Naive B cell (primary cell): ENCODE measurements at regions not wholly inside any gene's neighbourhood (a gene's known extent, or its start where the extent isn't known, plus 50 kb on each side); places are given as distances from the start of the nearest gene placed in this dataset.

Source experiments
- ATAC-seq, 2 donors: fragments of 150-1000 bp; cut with Tn5 transposase; 2 replicates each; pipeline ENCODE4 v1.10.0; 2021; ENCODE audit warnings: low read depth in 2 of 2, mild to moderate bottlenecking in 2 of 2, moderate library complexity in 2 of 2
- DNase-seq: peaks from one replicate; pipeline ENCODE4 v3.0.0; 2022
- H3K27ac Mint-ChIP-seq, 6 donors: one replicate each; pipeline ENCODE4 v1.8.0; 2020 to 2022; ENCODE audit warnings: mild to moderate bottlenecking in 6 of 6, mixed read lengths in 6 of 6, moderate library complexity in 5 of 6, inconsistent platforms in 2 of 6
- H3K27me3 Mint-ChIP-seq, 3 donors: one replicate each; pipeline ENCODE4 v1.8.0; 2021 to 2022; ENCODE audit warnings: mixed read lengths in 3 of 3, mild to moderate bottlenecking in 1 of 3
- H3K36me3 Mint-ChIP-seq, 2 donors: one replicate each; pipeline ENCODE4 v1.8.0; 2020 to 2022; ENCODE audit warnings: mixed read lengths in 2 of 2, inconsistent platforms in 1 of 2, mild to moderate bottlenecking in 1 of 2
- H3K4me1 Mint-ChIP-seq, 3 donors: one replicate each; pipeline ENCODE4 v1.8.0; 2020 to 2022; ENCODE audit warnings: mixed read lengths in 3 of 3, inconsistent platforms in 1 of 3, mild to moderate bottlenecking in 1 of 3, moderate library complexity in 1 of 3
- H3K4me3 Mint-ChIP-seq, 8 donors: one replicate each; pipeline ENCODE4 v1.8.0; 2020 to 2022; ENCODE audit warnings: mild to moderate bottlenecking in 8 of 8, mixed read lengths in 8 of 8, moderate library complexity in 8 of 8, inconsistent platforms in 2 of 8
- H3K9me3 Mint-ChIP-seq, 7 donors: one replicate each; pipeline ENCODE4 v1.8.0; 2020 to 2022; ENCODE audit warnings: mixed read lengths in 7 of 7, mild to moderate bottlenecking in 5 of 7, inconsistent platforms in 2 of 7, moderate library complexity in 1 of 7

- Mint-ChIP-seq H3K36me3 (no peaks in the 10 kb centered on the region), H3K27ac (peak overlapping the region in 1 of 6 donors; percentile 35), H3K27me3 (no peaks in the 10 kb centered on the region), H3K4me3 (no peak overlapping the region), H3K4me1 (no peaks in the 10 kb centered on the region), H3K9me3 (peaks cover 0 to 10% (median 4%) of the 10 kb centered on the region in 7 donors)
- DNase-seq (no peak), ATAC-seq (no peak)
Observed at GRCh38 chr2:147569426-147569825, 275.4 kb upstream of the ACVR2A start.

GRCh38 chr2:147568109-147568508 lies 276.7 kb upstream of the ACVR2A start:
- Mint-ChIP-seq H3K27ac (no peak overlapping the region), H3K4me3 (no peak overlapping the region), H3K36me3 (no peaks in the 10 kb centered on the region), H3K9me3 (peaks cover 0 to 12% (median 7%) of the 10 kb centered on the region in 7 donors), H3K4me1 (no peaks in the 10 kb centered on the region), H3K27me3 (no peaks in the 10 kb centered on the region)
- ATAC-seq (no peak), DNase-seq (no peak)

DNA sequence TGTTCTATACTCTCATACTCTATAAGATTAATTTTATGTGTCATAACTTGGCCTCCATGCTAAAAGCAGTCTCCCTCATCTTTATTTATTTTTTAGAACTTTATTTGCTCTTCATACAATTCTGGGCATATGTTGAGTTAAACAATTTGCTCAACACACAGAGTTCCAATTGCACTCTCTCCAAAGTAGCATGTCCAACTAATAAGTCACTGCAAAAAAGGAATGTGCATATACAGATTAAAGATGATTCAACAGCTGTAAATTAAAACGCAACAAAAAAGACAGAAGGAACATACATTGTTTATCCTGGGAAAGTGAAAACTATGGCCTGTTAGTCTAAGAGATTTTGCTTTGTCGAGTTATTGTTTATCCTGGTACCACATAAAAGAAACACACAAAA lies 277.7 kb upstream of the ACVR2A start:
- no peak overlapping the region for H3K27ac Mint-ChIP-seq
- no peaks in the 10 kb centered on the region for H3K36me3 Mint-ChIP-seq
- no peaks in the 10 kb centered on the region for H3K4me1 Mint-ChIP-seq
- H3K27me3 Mint-ChIP-seq = no peaks in the 10 kb centered on the region
- no peak for ATAC-seq
- no peak for DNase-seq
- H3K4me3 Mint-ChIP-seq = no peak overlapping the region
- peaks cover 0 to 12% (median 7%) of the 10 kb centered on the region in 7 donors for H3K9me3 Mint-ChIP-seq

- no peak for DNase-seq
- H3K4me3 Mint-ChIP-seq = no peak overlapping the region
- peaks cover 0 to 7% (median 0%) of the 10 kb centered on the region in 7 donors for H3K9me3 Mint-ChIP-seq
- H3K27ac Mint-ChIP-seq = no peak overlapping the region
- H3K36me3 Mint-ChIP-seq = no peaks in the 10 kb centered on the region
- no peak for ATAC-seq
- peaks cover 0 to 4% (median 0%) of the 10 kb centered on the region in 3 donors for H3K27me3 Mint-ChIP-seq
- H3K4me1 Mint-ChIP-seq = no peaks in the 10 kb centered on the region
Observed at GRCh38 chr2:147560810-147561535, 283.9 kb upstream of the ACVR2A start.

DNA sequence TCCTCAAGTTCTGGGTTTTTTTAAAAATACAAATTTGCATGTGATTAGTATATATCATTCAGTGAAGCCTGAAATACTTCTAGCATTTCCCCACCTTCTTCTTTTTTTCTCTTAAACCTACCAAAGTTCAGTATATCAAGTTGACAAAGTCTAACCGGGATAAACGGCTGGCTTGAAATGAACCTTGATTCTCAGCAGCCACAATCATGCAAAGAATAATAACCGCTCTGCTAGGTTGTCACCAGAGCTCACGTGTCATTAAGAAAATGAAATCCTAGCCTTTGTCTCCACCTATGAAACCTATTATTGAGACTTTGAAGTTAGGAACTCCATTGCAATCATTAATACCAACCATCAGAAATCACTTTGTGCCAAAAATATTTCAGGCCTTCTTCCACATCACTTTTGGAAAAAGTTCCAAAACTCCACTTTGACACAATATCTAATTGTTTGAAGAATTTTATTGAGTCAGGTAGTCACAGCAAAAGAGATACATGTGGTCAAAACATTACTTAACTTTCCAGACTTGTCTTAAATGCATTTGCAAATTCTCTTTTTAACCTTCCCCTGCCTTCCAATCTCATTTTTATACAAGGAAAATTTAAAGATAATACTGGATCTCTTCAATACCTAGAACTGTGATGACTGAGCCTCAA lies 285.6 kb upstream of the ACVR2A start:
- Mint-ChIP-seq H3K4me3 (no peak overlapping the region), H3K36me3 (no peaks in the 10 kb centered on the region), H3K27me3 (peaks cover 0 to 4% (median 0%) of the 10 kb centered on the region in 3 donors), H3K27ac (no peak overlapping the region), H3K4me1 (no peaks in the 10 kb centered on the region), H3K9me3 (peaks cover 0 to under 1% (median 0%) of the 10 kb centered on the region in 7 donors)
- no peak for DNase-seq
- ATAC-seq = no peak

DNA sequence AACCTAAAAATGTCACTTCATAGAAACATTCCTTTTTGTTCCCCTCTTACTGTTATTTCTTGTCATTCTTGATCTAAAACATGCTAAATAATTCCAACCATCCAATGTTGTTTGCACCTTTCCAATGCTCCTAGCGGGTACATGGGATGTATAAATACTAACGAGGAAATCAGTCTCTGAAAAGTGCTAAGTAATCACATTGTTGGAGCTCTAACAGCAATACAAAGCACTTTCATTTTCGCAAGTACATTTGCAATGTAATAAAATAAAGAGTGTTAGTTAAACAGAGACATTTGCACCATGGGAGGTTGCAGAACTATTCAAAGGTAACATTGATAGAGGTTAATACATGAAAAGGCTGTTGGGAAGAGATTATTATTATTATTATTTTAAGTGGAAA lies 286.2 kb upstream of the ACVR2A start:
- peaks cover 0 to 4% (median 0%) of the 10 kb centered on the region in 3 donors for H3K27me3 Mint-ChIP-seq
- H3K4me3 Mint-ChIP-seq = no peak overlapping the region
- no peak for DNase-seq
- no peak overlapping the region for H3K27ac Mint-ChIP-seq
- peaks cover 0 to 2% (median 0%) of the 10 kb centered on the region in 7 donors for H3K9me3 Mint-ChIP-seq
- H3K4me1 Mint-ChIP-seq = no peaks in the 10 kb centered on the region
- no peak for ATAC-seq
- H3K36me3 Mint-ChIP-seq = no peaks in the 10 kb centered on the region

GRCh38 chr2:147554521-147555107 lies 290.2 kb upstream of the ACVR2A start:
- ATAC-seq (no peak), DNase-seq (no peak)
- H3K4me1 Mint-ChIP-seq = no peaks in the 10 kb centered on the region
- no peaks in the 10 kb centered on the region for H3K36me3 Mint-ChIP-seq
- H3K27ac Mint-ChIP-seq = no peak overlapping the region
- H3K9me3 Mint-ChIP-seq = peaks cover 0 to 4% (median 0%) of the 10 kb centered on the region in 7 donors
- no peak overlapping the region for H3K4me3 Mint-ChIP-seq
- peaks cover 0 to 4% (median 0%) of the 10 kb centered on the region in 3 donors for H3K27me3 Mint-ChIP-seq

GRCh38 chr2:147553775-147554271 lies 291.0 kb upstream of the ACVR2A start:
- no peaks in the 10 kb centered on the region for H3K36me3 Mint-ChIP-seq
- H3K27ac Mint-ChIP-seq = no peak overlapping the region
- H3K4me3 Mint-ChIP-seq = no peak overlapping the region
- DNase-seq = no peak
- peaks cover 0 to 4% (median 0%) of the 10 kb centered on the region in 7 donors for H3K9me3 Mint-ChIP-seq
- ATAC-seq = no peak
- peaks cover 0 to 4% (median 0%) of the 10 kb centered on the region in 3 donors for H3K27me3 Mint-ChIP-seq
- H3K4me1 Mint-ChIP-seq = no peaks in the 10 kb centered on the region

GRCh38 chr2:147550995-147551731 lies 293.7 kb upstream of the ACVR2A start:
- Mint-ChIP-seq H3K27ac (no peak overlapping the region), H3K27me3 (peaks cover 0 to 1% (median 0%) of the 10 kb centered on the region in 3 donors), H3K36me3 (no peaks in the 10 kb centered on the region), H3K9me3 (peaks cover 0 to 8% (median 0%) of the 10 kb centered on the region in 7 donors), H3K4me1 (no peaks in the 10 kb centered on the region), H3K4me3 (no peak overlapping the region)
- ATAC-seq (no peak), DNase-seq (no peak)

DNA sequence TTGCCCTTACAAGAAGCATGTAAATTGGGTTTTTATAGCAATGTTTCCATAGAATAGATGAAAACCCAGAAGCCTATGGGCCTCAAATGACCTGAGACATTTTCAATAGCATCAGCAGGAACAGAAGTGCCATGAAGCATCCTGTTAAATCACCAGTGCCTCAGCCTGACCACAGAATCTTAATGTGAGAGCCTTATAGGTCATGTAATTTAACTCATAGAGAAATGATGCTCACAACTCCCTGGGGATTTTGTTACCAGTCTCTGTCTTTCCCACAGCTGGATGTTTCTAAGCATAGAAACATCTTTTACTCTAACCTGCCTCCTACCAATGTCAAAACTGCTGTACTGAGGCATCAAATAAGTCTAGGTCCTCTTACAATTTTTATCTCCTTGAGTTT lies 295.8 kb upstream of the ACVR2A start:
- ATAC-seq (no peak), DNase-seq (no peak)
- Mint-ChIP-seq H3K27me3 (no peaks in the 10 kb centered on the region), H3K4me3 (no peak overlapping the region), H3K36me3 (no peaks in the 10 kb centered on the region), H3K27ac (no peak overlapping the region), H3K9me3 (peaks cover 0 to 8% (median 0%) of the 10 kb centered on the region in 7 donors), H3K4me1 (no peaks in the 10 kb centered on the region)

GRCh38 chr2:147548451-147548850 lies 296.4 kb upstream of the ACVR2A start:
- Mint-ChIP-seq H3K9me3 (peaks cover 0 to 8% (median 0%) of the 10 kb centered on the region in 7 donors), H3K4me3 (no peak overlapping the region), H3K27ac (no peak overlapping the region), H3K4me1 (no peaks in the 10 kb centered on the region), H3K27me3 (no peaks in the 10 kb centered on the region), H3K36me3 (no peaks in the 10 kb centered on the region)
- DNase-seq (no peak), ATAC-seq (no peak)

- DNase-seq (no peak), ATAC-seq (no peak)
- H3K4me3 Mint-ChIP-seq = no peak overlapping the region
- H3K27me3 Mint-ChIP-seq = no peaks in the 10 kb centered on the region
- H3K27ac Mint-ChIP-seq = peak overlapping the region in 1 of 6 donors; percentile 82
- peaks cover 0 to 5% (median 0%) of the 10 kb centered on the region in 7 donors for H3K9me3 Mint-ChIP-seq
- no peaks in the 10 kb centered on the region for H3K4me1 Mint-ChIP-seq
- no peaks in the 10 kb centered on the region for H3K36me3 Mint-ChIP-seq
Observed at GRCh38 chr2:147547440-147547839, 297.4 kb upstream of the ACVR2A start.

DNA sequence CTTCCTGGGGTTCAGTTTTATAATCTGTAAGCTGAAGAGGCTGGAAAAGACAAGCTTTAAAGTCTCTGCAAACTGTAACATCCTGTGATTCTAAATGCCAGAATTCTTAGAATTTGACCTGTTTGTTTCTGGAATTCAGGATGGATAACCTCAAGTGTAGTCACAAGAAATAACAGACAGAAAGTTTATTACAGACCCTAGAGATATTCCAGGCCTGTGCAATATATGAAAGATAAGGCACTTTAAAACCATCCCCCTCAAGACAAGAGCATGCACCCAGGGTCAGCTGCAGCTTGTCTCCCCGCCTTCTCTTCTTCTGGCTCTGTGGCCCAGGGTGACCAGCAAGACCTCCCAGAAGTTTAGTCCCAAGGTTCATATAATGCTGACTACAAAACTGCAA lies 298.7 kb upstream of the ACVR2A start:
- ATAC-seq (no peak), DNase-seq (no peak)
- peaks cover 0 to 5% (median 0%) of the 10 kb centered on the region in 7 donors for H3K9me3 Mint-ChIP-seq
- no peak overlapping the region for H3K4me3 Mint-ChIP-seq
- H3K4me1 Mint-ChIP-seq = no peaks in the 10 kb centered on the region
- H3K27me3 Mint-ChIP-seq = no peaks in the 10 kb centered on the region
- no peak overlapping the region for H3K27ac Mint-ChIP-seq
- H3K36me3 Mint-ChIP-seq = no peaks in the 10 kb centered on the region
